Fibroblast of lung (primary cell): ENCODE measurements at regions not wholly inside any gene's neighbourhood (a gene's known extent, or its start where the extent isn't known, plus 50 kb on each side); places are given as distances from the start of the nearest gene placed in this dataset.

Experiments used
- EZH2 ChIP-seq: IDR thresholded peaks from 2 replicates; pipeline ENCODE4 v1.5.1; 2012; ENCODE audit warnings: low read length, control low read depth, mild to moderate bottlenecking; ENCODE audit errors: missing control alignments
- TF ChIP-seq, protein P1 (sequence below), 2 donors: IDR thresholded peaks in 1 of 2; conservative IDR thresholded peaks in 1 of 2; 1 replicate in 1 of 2; 2 replicates in 1 of 2; pipeline ENCODE4 v1.5.1; 2011 to 2012; ENCODE audit warnings: low read length in 2 of 2, control low read depth in 1 of 2, inconsistent platforms in 1 of 2, low read depth in 1 of 2, mild to moderate bottlenecking in 1 of 2

DNA sequence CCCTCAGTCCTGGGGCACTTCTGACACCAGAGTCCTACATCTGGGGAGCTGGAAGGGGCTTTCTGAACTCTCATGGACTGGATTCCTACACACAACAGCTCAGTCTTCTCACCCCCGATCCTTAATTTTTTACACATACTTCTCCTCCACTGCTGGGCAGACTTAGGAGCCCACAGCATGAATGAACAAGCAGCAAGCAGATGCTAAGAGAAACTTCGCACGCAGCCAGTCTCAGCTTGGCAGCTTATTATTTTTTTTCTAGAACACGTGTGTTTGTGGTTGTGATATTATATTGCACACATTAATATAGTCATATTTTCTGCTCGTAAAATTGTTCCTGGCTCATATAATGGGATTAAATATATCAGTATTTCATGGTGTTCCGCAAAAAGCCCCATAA is 50.9 kb upstream of the LOXL4 start:
- TF ChIP-seq, protein P1, sequence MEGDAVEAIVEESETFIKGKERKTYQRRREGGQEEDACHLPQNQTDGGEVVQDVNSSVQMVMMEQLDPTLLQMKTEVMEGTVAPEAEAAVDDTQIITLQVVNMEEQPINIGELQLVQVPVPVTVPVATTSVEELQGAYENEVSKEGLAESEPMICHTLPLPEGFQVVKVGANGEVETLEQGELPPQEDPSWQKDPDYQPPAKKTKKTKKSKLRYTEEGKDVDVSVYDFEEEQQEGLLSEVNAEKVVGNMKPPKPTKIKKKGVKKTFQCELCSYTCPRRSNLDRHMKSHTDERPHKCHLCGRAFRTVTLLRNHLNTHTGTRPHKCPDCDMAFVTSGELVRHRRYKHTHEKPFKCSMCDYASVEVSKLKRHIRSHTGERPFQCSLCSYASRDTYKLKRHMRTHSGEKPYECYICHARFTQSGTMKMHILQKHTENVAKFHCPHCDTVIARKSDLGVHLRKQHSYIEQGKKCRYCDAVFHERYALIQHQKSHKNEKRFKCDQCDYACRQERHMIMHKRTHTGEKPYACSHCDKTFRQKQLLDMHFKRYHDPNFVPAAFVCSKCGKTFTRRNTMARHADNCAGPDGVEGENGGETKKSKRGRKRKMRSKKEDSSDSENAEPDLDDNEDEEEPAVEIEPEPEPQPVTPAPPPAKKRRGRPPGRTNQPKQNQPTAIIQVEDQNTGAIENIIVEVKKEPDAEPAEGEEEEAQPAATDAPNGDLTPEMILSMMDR (conservative IDR thresholded peaks at IDR 0.05 in 1 of 2, IDR thresholded peaks at IDR 0.05 in 1 of 2; ENCODE audit: low read depth in 1 of 2, low read length in 2 of 2): no peak
- TF ChIP-seq EZH2: no peak
